Activated T-cell treated with anti-CD3 and anti-CD28 coated beads, Interleukin-2, amount 50 U/mL, for 4 hours (primary cell): ENCODE measurements at regions not wholly inside any gene's neighbourhood (a gene's known extent, or its start where the extent isn't known, plus 50 kb on each side); places are given as distances from the start of the nearest gene placed in this dataset.
"Not testable (repeated sequence)": the region's sequence is repeated elsewhere in the genome, so short reads cannot be mapped to it uniquely, and the experiment has no call there.

Source experiments
- ATAC-seq, 2 donors: fragments of 200-7000 bp; cut with Tn5 transposase; one replicate each; pipeline ENCODE4 v1.10.0; 2021
- DNase-seq: peaks from one replicate; pipeline ENCODE4 v3.0.0-alpha.2; 2020
- H3K27me3 Mint-ChIP-seq: one replicate; pipeline ENCODE4 v1.8.0; 2021; ENCODE audit warnings: low read depth, mixed read lengths
- H3K36me3 Mint-ChIP-seq: one replicate; pipeline ENCODE4 v1.8.0; 2022; ENCODE audit warnings: mixed read lengths; ENCODE audit not compliant: insufficient read depth
- H3K4me1 Mint-ChIP-seq: one replicate; pipeline ENCODE4 v1.8.0; 2021; ENCODE audit warnings: low read depth, mixed read lengths
- H3K4me3 Mint-ChIP-seq: one replicate; pipeline ENCODE4 v1.8.0; 2021; ENCODE audit warnings: mild to moderate bottlenecking, moderate library complexity, mixed read lengths
- H3K9me3 Mint-ChIP-seq: one replicate; pipeline ENCODE4 v1.8.0; 2021; ENCODE audit warnings: mixed read lengths

- Mint-ChIP-seq H3K4me3 (no peak overlapping the region), H3K9me3 (peaks cover 16% of the 10 kb centered on the region), H3K4me1 (no peaks in the 10 kb centered on the region), H3K27me3 (no peaks in the 10 kb centered on the region), H3K36me3 (no peaks in the 10 kb centered on the region)
- ATAC-seq (no peak), DNase-seq (no peak)
Observed at GRCh38 chr13:65368832-65369231, 1861.3 kb downstream of the PCDH9 start.

DNA sequence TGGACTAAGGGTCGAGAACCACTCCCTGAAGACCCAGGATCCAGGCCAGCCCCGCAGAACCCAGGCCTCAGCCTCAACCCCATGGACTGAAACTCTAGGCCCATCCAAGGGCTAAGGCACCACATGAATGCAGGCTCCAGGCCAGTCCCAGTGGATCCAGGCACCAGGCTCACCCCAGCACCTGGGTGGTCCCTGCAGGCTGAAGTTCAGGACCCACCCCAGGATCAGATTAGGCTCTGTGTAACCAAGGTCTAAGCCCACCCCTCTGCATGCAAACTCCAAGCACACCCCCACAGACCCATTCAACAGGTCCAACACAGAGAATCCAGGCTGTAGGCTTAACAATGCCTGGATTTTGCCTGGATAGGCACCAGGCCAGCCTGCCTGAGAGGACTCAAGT lies 1876.2 kb downstream of the PCDH9 start:
- Mint-ChIP-seq H3K4me1 (no peaks in the 10 kb centered on the region), H3K9me3 (peaks cover 18% of the 10 kb centered on the region), H3K4me3 (no peak overlapping the region), H3K36me3 (no peaks in the 10 kb centered on the region), H3K27me3 (no peaks in the 10 kb centered on the region)
- DNase-seq, result no peak
- ATAC-seq, result no peak

DNA sequence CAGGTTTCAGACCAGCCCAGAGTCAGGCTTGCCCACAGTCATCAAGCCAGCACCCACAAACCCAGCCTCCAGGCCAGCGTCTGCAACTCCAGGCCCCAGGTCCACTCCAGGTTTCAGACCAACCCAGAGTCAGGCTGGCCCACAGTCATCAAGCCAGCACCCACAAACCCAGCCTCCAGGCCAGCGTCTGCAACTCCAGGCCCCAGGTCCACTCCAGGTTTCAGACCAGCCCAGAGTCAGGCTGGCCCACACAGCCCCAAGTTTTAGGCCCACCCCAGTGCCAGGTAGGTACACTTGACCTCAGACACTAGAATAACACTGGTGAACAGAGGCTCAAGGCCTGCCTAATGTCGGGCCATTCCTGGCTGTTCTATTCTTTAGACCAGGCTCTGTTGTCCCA lies 1877.0 kb downstream of the PCDH9 start:
- not testable (repeated sequence) for H3K27me3 Mint-ChIP-seq, H3K4me1 Mint-ChIP-seq, H3K36me3 Mint-ChIP-seq, DNase-seq, H3K4me3 Mint-ChIP-seq, ATAC-seq
- peaks cover 18% of the 10 kb centered on the region for H3K9me3 Mint-ChIP-seq

GRCh38 chr13:65347420-65348030 lies 1882.6 kb downstream of the PCDH9 start:
- no peak overlapping the region for H3K4me3 Mint-ChIP-seq
- H3K36me3 Mint-ChIP-seq, result no peaks in the 10 kb centered on the region
- H3K9me3 Mint-ChIP-seq, result peaks cover 24% of the 10 kb centered on the region
- no peaks in the 10 kb centered on the region for H3K27me3 Mint-ChIP-seq
- H3K4me1 Mint-ChIP-seq, result no peaks in the 10 kb centered on the region
- ATAC-seq, result no peak
- DNase-seq, result no peak

- no peaks in the 10 kb centered on the region for H3K36me3 Mint-ChIP-seq
- peaks cover 17% of the 10 kb centered on the region for H3K9me3 Mint-ChIP-seq
- ATAC-seq, result no peak
- H3K4me3 Mint-ChIP-seq, result no peak overlapping the region
- no peaks in the 10 kb centered on the region for H3K4me1 Mint-ChIP-seq
- H3K27me3 Mint-ChIP-seq, result no peaks in the 10 kb centered on the region
- no peak for DNase-seq
Observed at GRCh38 chr13:65343898-65344663, 1886.1 kb downstream of the PCDH9 start.

- H3K4me1 Mint-ChIP-seq, result no peaks in the 10 kb centered on the region
- no peaks in the 10 kb centered on the region for H3K27me3 Mint-ChIP-seq
Observed at GRCh38 chr13:65342541-65343337, 1887.4 kb downstream of the PCDH9 start.

DNA sequence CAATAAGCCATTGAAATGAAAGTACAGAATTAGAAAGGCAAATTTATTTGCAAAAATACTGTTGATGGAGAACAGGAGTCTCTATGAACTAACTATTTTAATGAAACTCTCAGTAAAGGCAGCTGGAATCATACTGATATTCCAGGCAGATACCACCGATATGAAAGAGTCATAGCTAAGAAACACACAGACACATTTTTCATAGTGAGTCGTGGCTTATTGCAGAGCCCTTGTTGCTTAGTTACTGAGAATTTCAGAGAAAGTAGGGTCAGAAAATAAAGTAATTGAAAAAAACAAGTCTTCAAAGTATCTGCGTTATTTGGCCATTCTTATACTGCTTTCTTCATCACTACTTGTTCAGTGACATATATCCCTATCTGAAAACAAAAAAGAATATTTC lies 1890.9 kb downstream of the PCDH9 start:
- Mint-ChIP-seq H3K4me3 (no peak overlapping the region), H3K4me1 (no peaks in the 10 kb centered on the region), H3K27me3 (no peaks in the 10 kb centered on the region), H3K9me3 (peaks cover 5% of the 10 kb centered on the region), H3K36me3 (no peaks in the 10 kb centered on the region)
- ATAC-seq (no peak), DNase-seq (no peak)

More at GRCh38 chr13:65342541-65343337, 1887.4 kb downstream of the PCDH9 start:
- ATAC-seq (no peak), DNase-seq (no peak)
- Mint-ChIP-seq H3K36me3 (no peaks in the 10 kb centered on the region), H3K9me3 (peaks cover 12% of the 10 kb centered on the region), H3K4me3 (no peak overlapping the region)

GRCh38 chr13:65336916-65337315 lies 1893.2 kb downstream of the PCDH9 start:
- DNase-seq (no peak), ATAC-seq (no peak)
- Mint-ChIP-seq H3K9me3 (peaks cover 10% of the 10 kb centered on the region), H3K27me3 (no peaks in the 10 kb centered on the region), H3K4me1 (no peaks in the 10 kb centered on the region), H3K4me3 (no peak overlapping the region), H3K36me3 (no peaks in the 10 kb centered on the region)

GRCh38 chr13:65336087-65336749 lies 1893.9 kb downstream of the PCDH9 start:
- Mint-ChIP-seq H3K36me3 (no peaks in the 10 kb centered on the region), H3K27me3 (no peaks in the 10 kb centered on the region), H3K4me1 (no peaks in the 10 kb centered on the region), H3K4me3 (no peak overlapping the region), H3K9me3 (peaks cover 10% of the 10 kb centered on the region)
- DNase-seq, result no peak
- no peak for ATAC-seq

DNA sequence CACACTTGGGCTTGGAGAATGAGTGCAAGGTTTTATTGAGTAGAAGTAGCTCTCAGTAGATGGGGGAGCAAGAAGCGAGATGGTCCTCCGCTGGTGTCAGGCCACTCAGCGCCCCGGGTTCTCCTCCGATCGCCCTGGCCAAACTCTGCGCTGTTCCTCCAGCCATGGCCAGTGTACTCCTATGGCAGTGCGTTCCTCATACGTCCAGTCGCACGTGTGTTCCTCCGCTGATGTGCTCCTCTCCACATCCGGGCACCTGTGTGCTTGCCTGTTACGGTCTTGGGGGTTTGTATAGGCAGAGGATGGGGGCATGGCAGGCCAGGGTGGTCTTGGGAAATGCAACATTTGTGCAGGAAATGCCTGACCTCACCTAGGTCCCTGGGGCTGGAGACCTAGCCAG lies 1899.4 kb downstream of the PCDH9 start:
- DNase-seq (no peak), ATAC-seq (no peak)
- H3K4me3 Mint-ChIP-seq, result no peak overlapping the region
- H3K27me3 Mint-ChIP-seq, result no peaks in the 10 kb centered on the region
- H3K36me3 Mint-ChIP-seq, result no peaks in the 10 kb centered on the region
- peaks cover 13% of the 10 kb centered on the region for H3K9me3 Mint-ChIP-seq
- H3K4me1 Mint-ChIP-seq, result no peaks in the 10 kb centered on the region

GRCh38 chr13:65330287-65330686 lies 1899.8 kb downstream of the PCDH9 start:
- Mint-ChIP-seq H3K36me3 (no peaks in the 10 kb centered on the region), H3K27me3 (no peaks in the 10 kb centered on the region)

DNA sequence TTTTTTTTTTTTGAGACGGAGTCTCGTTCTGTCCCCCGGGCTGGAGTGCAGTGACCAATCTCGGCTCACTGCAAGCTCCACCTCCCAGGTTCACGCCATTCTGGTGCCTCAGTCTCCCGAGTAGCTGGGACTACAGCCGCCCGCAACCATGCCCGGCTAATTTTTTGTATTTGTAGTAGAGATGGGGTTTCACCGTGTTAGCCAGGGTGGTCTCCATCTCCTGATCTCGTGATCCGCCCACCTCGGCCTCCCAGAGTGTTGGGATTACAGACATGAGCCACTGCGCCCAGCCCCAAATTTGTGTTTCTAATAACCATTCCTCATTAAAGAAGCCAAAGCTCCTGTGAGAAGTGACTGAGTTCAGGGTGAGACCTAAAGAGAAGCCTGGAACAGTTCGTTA lies 1906.9 kb downstream of the PCDH9 start:
- not testable (repeated sequence) for DNase-seq, H3K4me1 Mint-ChIP-seq, ATAC-seq, H3K4me3 Mint-ChIP-seq, H3K36me3 Mint-ChIP-seq, H3K27me3 Mint-ChIP-seq
- peaks cover 13% of the 10 kb centered on the region for H3K9me3 Mint-ChIP-seq

More at GRCh38 chr13:65330287-65330686, 1899.8 kb downstream of the PCDH9 start:
- ATAC-seq (no peak), DNase-seq (no peak)
- H3K4me1 Mint-ChIP-seq, result no peaks in the 10 kb centered on the region
- H3K9me3 Mint-ChIP-seq, result peaks cover 13% of the 10 kb centered on the region
- no peak overlapping the region for H3K4me3 Mint-ChIP-seq

GRCh38 chr13:65321423-65321822 lies 1908.7 kb downstream of the PCDH9 start:
- not testable (repeated sequence) for H3K36me3 Mint-ChIP-seq, H3K9me3 Mint-ChIP-seq, ATAC-seq, DNase-seq, H3K4me1 Mint-ChIP-seq, H3K4me3 Mint-ChIP-seq, H3K27me3 Mint-ChIP-seq

- Mint-ChIP-seq H3K9me3 (peaks cover 25% of the 10 kb centered on the region), H3K4me1 (no peaks in the 10 kb centered on the region), H3K27me3 (no peaks in the 10 kb centered on the region), H3K4me3 (no peak overlapping the region), H3K36me3 (no peaks in the 10 kb centered on the region)
- DNase-seq (no peak), ATAC-seq (no peak)
Observed at GRCh38 chr13:65314008-65314407, 1916.1 kb downstream of the PCDH9 start.
